ENCODE measurements at regions not wholly inside any gene's neighbourhood (a gene's known extent, or its start where the extent isn't known, plus 50 kb on each side); places are given as distances from the start of the nearest gene placed in this dataset.
"Not testable (repeated sequence)": the region's sequence is repeated elsewhere in the genome, so short reads cannot be mapped to it uniquely, and the experiment has no call there.

DNA sequence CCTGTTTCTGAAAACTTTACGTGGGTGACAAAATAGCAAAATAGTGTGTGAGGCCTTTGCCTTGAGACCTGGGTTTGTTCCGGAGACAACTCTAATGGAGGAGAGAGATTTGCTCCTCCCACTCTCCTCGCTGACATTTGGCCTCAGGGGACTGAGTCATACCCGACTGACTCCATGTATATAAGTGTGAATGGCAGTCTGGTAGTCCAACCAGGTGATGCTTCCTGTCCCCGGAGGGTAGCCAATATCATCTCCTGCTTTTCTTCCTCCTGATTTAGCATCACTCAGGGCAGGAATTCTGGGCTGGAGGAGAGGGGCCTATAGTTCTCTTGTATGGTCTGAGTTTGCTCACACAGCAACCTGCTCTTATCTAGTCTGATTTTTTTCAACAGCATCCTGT lies 76.0 kb downstream of the NPIPB5 start:
- TF ChIP-seq, protein P1, sequence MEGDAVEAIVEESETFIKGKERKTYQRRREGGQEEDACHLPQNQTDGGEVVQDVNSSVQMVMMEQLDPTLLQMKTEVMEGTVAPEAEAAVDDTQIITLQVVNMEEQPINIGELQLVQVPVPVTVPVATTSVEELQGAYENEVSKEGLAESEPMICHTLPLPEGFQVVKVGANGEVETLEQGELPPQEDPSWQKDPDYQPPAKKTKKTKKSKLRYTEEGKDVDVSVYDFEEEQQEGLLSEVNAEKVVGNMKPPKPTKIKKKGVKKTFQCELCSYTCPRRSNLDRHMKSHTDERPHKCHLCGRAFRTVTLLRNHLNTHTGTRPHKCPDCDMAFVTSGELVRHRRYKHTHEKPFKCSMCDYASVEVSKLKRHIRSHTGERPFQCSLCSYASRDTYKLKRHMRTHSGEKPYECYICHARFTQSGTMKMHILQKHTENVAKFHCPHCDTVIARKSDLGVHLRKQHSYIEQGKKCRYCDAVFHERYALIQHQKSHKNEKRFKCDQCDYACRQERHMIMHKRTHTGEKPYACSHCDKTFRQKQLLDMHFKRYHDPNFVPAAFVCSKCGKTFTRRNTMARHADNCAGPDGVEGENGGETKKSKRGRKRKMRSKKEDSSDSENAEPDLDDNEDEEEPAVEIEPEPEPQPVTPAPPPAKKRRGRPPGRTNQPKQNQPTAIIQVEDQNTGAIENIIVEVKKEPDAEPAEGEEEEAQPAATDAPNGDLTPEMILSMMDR (IDR thresholded peaks at IDR 0.05) = not testable (repeated sequence)
- TF ChIP-seq POLR2AphosphoS5, POLR2A (IDR thresholded peaks at IDR 0.05): not testable (repeated sequence)
